B cell (primary cell): ENCODE measurements at regions not wholly inside any gene's neighbourhood (a gene's known extent, or its start where the extent isn't known, plus 50 kb on each side); places are given as distances from the start of the nearest gene placed in this dataset.

Experiments
- ATAC-seq: fragments of 200-7000 bp; cut with Tn5 transposase; one replicate; pipeline ENCODE4 v1.10.0; 2021; ENCODE audit warnings: low read depth, mild to moderate bottlenecking, moderate number of reproducible peaks, moderate library complexity
- CTCF ChIA-PET: fragments of 350-600 bp; sonication (Branson Sonifier 250); formaldehyde crosslinking; loops from one replicate; lab custom pipeline; 2021; ENCODE audit warnings: antibody characterized with exemption, inconsistent platforms; lab: Charles Lee
- POLR2A ChIA-PET: fragments of 350-600 bp; sonication (Branson Sonifier 250); formaldehyde crosslinking; loops from one replicate; lab custom pipeline; 2021; ENCODE audit warnings: antibody characterized with exemption; lab: Charles Lee
- DNase-seq: peaks from one replicate; pipeline ENCODE4 v3.0.0; 2013
- H2AFZ ChIP-seq: 2 replicates; pipeline ENCODE4 v1.6.1; 2012; ENCODE audit warnings: mild to moderate bottlenecking, low read depth, low read length; ENCODE audit not compliant: insufficient read depth, poor library complexity, severe bottlenecking
- H3K27ac ChIP-seq, 2 donors: 1 replicate in 1 of 2; 2 replicates in 1 of 2; pipeline ENCODE4 v1.5.1; 2012 to 2013; ENCODE audit warnings: low read length in 2 of 2, mild to moderate bottlenecking in 2 of 2, moderate library complexity in 1 of 2
- H3K27me3 ChIP-seq, 4 experiments: fragments of 200-600 bp in 1 of 4; sonication (generic) in 1 of 4; replicated peaks in 1 of 4; 1 replicate in 2 of 4; 2 replicates in 2 of 4; pipeline versions ENCODE4 v1.6.1 to v1.7.0; 2013 to 2016; ENCODE audit warnings: low read length in 3 of 4, mild to moderate bottlenecking in 2 of 4, mixed read lengths in 1 of 4, moderate library complexity in 1 of 4; ENCODE audit not compliant: insufficient read depth in 4 of 4, control insufficient read depth in 3 of 4; ENCODE audit errors: control extremely low read depth in 1 of 4
- H3K36me3 ChIP-seq, 2 experiments: replicated peaks in 1 of 2; 1 replicate in 1 of 2; 2 replicates in 1 of 2; pipeline versions ENCODE4 v1.6.1 to v1.7.1; 2013; ENCODE audit warnings: low read length in 1 of 2; ENCODE audit not compliant: insufficient read depth in 2 of 2, control insufficient read depth in 1 of 2; ENCODE audit errors: control extremely low read depth in 1 of 2, extremely low read depth in 1 of 2
- H3K4me1 ChIP-seq, 2 donors: fragments of 200-600 bp in 1 of 2; sonication (generic) in 1 of 2; 1 replicate in 1 of 2; 2 replicates in 1 of 2; pipeline versions ENCODE4 v1.5.1 to v1.6.1; 2013 to 2017; ENCODE audit warnings: low read length in 2 of 2; ENCODE audit not compliant: control insufficient read depth in 2 of 2, insufficient read depth in 2 of 2
- H3K4me2 ChIP-seq: replicated peaks from 2 replicates; pipeline ENCODE3; 2012; ENCODE audit warnings: mild to moderate bottlenecking, low read depth, low read length; ENCODE audit not compliant: poor library complexity, severe bottlenecking
- H3K4me3 ChIP-seq, 5 experiments: fragments of 200-600 bp in 1 of 5; sonication (generic) in 1 of 5; 1 replicate in 3 of 5; 2 replicates in 2 of 5; pipeline versions ENCODE4 v1.5.1 to v1.7.0; 2011 to 2016; ENCODE audit warnings: low read length in 4 of 5, mild to moderate bottlenecking in 4 of 5, low read depth in 2 of 5, control low read depth in 1 of 5, moderate library complexity in 1 of 5; ENCODE audit not compliant: insufficient read depth in 1 of 5; ENCODE audit errors: control extremely low read depth in 1 of 5, extremely low read depth in 1 of 5
- H3K79me2 ChIP-seq: fragments of 200-600 bp; sonication (generic); one replicate; pipeline ENCODE4 v1.6.0; 2016; ENCODE audit warnings: low read length; ENCODE audit not compliant: control insufficient read depth, insufficient read depth
- H3K9ac ChIP-seq: fragments of 200-600 bp; sonication (generic); 2 replicates; pipeline ENCODE4 v1.6.1; 2017; ENCODE audit warnings: mild to moderate bottlenecking, low read length, moderate library complexity
- H3K9me3 ChIP-seq, 3 donors: one replicate each; pipeline versions ENCODE4 v1.6.1 to v1.7.1; 2013; ENCODE audit warnings: low read length in 2 of 3; ENCODE audit not compliant: control insufficient read depth in 2 of 3, insufficient read depth in 1 of 3; ENCODE audit errors: control extremely low read depth in 1 of 3
- H4K20me1 ChIP-seq: 2 replicates; pipeline ENCODE4 v1.6.0; 2012; ENCODE audit warnings: mild to moderate bottlenecking, low read length; ENCODE audit not compliant: insufficient read depth, control insufficient read depth, poor library complexity, severe bottlenecking
- H3K27ac Mint-ChIP-seq: one replicate; pipeline ENCODE4 v1.8.0; 2021; ENCODE audit warnings: mixed read lengths
- H3K27me3 Mint-ChIP-seq: one replicate; pipeline ENCODE4 v1.8.0; 2021; ENCODE audit warnings: mixed read lengths
- H3K4me1 Mint-ChIP-seq: one replicate; pipeline ENCODE4 v1.8.0; 2021; ENCODE audit warnings: mixed read lengths
- H3K4me3 Mint-ChIP-seq: one replicate; pipeline ENCODE4 v1.8.0; 2021; ENCODE audit warnings: mixed read lengths
- H3K9me3 Mint-ChIP-seq: one replicate; pipeline ENCODE4 v1.8.0; 2022; ENCODE audit warnings: mixed read lengths; ENCODE audit not compliant: insufficient read depth
- CTCF ChIP-seq: fragments of 200-600 bp; IDR thresholded peaks from one replicate; pipeline ENCODE4 v1.8.0; 2022; ENCODE audit warnings: antibody characterized with exemption, mild to moderate bottlenecking
- EZH2 ChIP-seq: IDR thresholded peaks from 2 replicates; pipeline ENCODE4 v1.6.1; 2012; ENCODE audit warnings: borderline replicate concordance, low read depth, mild to moderate bottlenecking, moderate library complexity, low read length; ENCODE audit not compliant: insufficient read depth, poor library complexity, severe bottlenecking
- WGBS: methylation state at CpG from one replicate; pipeline ENCODE4 v1.1.5; 2013; ENCODE audit warnings: missing lambda C conversion rate; ENCODE audit not compliant: insufficient coverage; 5-methylcytosine and 5-hydroxymethylcytosine counted together
- intact Hi-C: fragments of 100-400 bp; cut with micrococcal nuclease; formaldehyde crosslinking; loops from one replicate; pipeline ENCODE4 v1.10.0; 2022

- intact Hi-C loops: no loop called here
- TF ChIP-seq CTCF (no peak), EZH2 (no peak)
- Histone ChIP-seq H3K79me2 (no peaks in the 10 kb centered on the region), H3K4me3 (no peak overlapping the region), H3K36me3 (no peaks in the 10 kb centered on the region), H3K9ac (no peak overlapping the region), H3K9me3 (no peaks in the 10 kb centered on the region), H4K20me1 (no peaks in the 10 kb centered on the region), H3K4me1 (no peaks in the 10 kb centered on the region), H3K27ac (no peak overlapping the region), H3K27me3 (peaks cover 0 to 5% (median 0%) of the 10 kb centered on the region in 4 experiments), H2AFZ (no peak overlapping the region), H3K4me2 (no peak overlapping the region)
- ChIA-PET CTCF (interaction anchor here (0.7 kb wide), 1 partner anchor 116 kb away, joined by 3 read pairs; no protein-coding TSS in a partner anchor), POLR2A (no interaction called here)
- DNase-seq: no peak
- H3K4me3 Mint-ChIP-seq: no peak overlapping the region
- no CpG with 5 or more reads among the region's 4 CpGs for WGBS
- peaks cover 30% of the 10 kb centered on the region for H3K27me3 Mint-ChIP-seq
- H3K4me1 Mint-ChIP-seq: no peaks in the 10 kb centered on the region
- H3K27ac Mint-ChIP-seq: no peak overlapping the region
- ATAC-seq: no peak
- no peaks in the 10 kb centered on the region for H3K9me3 Mint-ChIP-seq
Measured at GRCh38 chr18:8491516-8491915, 117.7 kb upstream of the RAB12 start.

DNA sequence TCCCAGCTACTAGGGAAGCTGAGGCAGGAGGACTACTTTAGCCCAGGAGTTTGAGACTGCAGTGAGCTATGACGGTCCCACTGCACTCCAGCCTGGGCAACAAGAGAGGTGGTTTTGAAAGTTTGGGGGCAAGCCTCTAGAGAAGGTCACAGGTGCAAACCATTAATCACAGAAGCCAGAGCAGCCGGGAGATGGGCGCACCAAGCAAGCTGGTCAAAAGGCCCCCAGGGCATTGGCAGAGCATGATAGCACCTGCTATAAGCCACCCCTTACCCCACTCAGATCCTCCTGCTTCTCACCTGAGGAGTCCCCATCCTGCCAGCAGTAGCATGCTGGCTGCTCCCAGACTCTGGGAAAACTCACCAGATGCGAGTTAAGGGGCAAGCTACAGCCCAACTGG, 116.1 kb upstream of the RAB12 start:
- Histone ChIP-seq H3K27me3 (peaks cover 0 to 5% (median 0%) of the 10 kb centered on the region in 4 experiments), H3K27ac (no peak overlapping the region), H3K4me3 (no peak overlapping the region), H3K9ac (no peak overlapping the region), H3K4me1 (no peaks in the 10 kb centered on the region), H3K4me2 (no peak overlapping the region), H3K79me2 (no peaks in the 10 kb centered on the region), H3K9me3 (no peaks in the 10 kb centered on the region), H3K36me3 (no peaks in the 10 kb centered on the region), H2AFZ (no peak overlapping the region), H4K20me1 (no peaks in the 10 kb centered on the region)
- Mint-ChIP-seq H3K27me3 (peaks cover 30% of the 10 kb centered on the region), H3K27ac (no peak overlapping the region), H3K4me3 (no peak overlapping the region), H3K4me1 (no peaks in the 10 kb centered on the region), H3K9me3 (no peaks in the 10 kb centered on the region)
- WGBS: 74% methylated on average over 3 of the region's 4 CpGs
- CTCF ChIA-PET: interaction anchor here (0.9 kb wide), 1 partner anchor 11 kb away, joined by 3 read pairs; no protein-coding TSS in a partner anchor
- POLR2A ChIA-PET: no interaction called here
- intact Hi-C loops: no loop called here
- no peak for TF ChIP-seq EZH2
- TF ChIP-seq CTCF: no peak
- DNase-seq (no peak), ATAC-seq (no peak)
